HG03354 (cell line): ENCODE measurements at regions not wholly inside any gene's neighbourhood (a gene's known extent, or its start where the extent isn't known, plus 50 kb on each side); places are given as distances from the start of the nearest gene placed in this dataset.

Source experiments
- ATAC-seq: cut with Tn5 transposase; IDR thresholded peaks from one replicate; pipeline ENCODE4 v1.9.1; 2021; ENCODE audit warnings: mild to moderate bottlenecking; ENCODE audit not compliant: unreplicated experiment, poor library complexity, severe bottlenecking

- no peak for ATAC-seq
Measured at GRCh38 chr13:33999811-34000605, 182.1 kb downstream of the RFC3 start.

GRCh38 chr13:34000955-34001354, 183.0 kb downstream of the RFC3 start:
- ATAC-seq: no peak

GRCh38 chr13:34001389-34001788, 183.4 kb downstream of the RFC3 start:
- no peak for ATAC-seq

- ATAC-seq: no peak
Measured at GRCh38 chr13:34002141-34002540, 184.2 kb downstream of the RFC3 start.

- no peak for ATAC-seq
Measured at GRCh38 chr13:34002924-34003323, 185.0 kb downstream of the RFC3 start.

GRCh38 chr13:34003656-34004055, 185.7 kb downstream of the RFC3 start:
- ATAC-seq: no peak

- ATAC-seq: no peak
Measured at GRCh38 chr13:34004676-34005075, 186.7 kb downstream of the RFC3 start.

GRCh38 chr13:34006011-34006410, 188.1 kb downstream of the RFC3 start:
- ATAC-seq: no peak

GRCh38 chr13:34011552-34012085, 193.7 kb downstream of the RFC3 start:
- ATAC-seq: no peak

- ATAC-seq: no peak
Measured at GRCh38 chr13:34012382-34012781, 194.4 kb downstream of the RFC3 start.

- ATAC-seq: no peak
Measured at GRCh38 chr13:34013061-34013460, 195.1 kb downstream of the RFC3 start.

GRCh38 chr13:34017231-34017630, 199.3 kb downstream of the RFC3 start:
- no peak for ATAC-seq

- ATAC-seq: no peak
Measured at GRCh38 chr13:34019870-34020269, 201.9 kb downstream of the RFC3 start.

- no peak for ATAC-seq
Measured at GRCh38 chr13:34020388-34020787, 202.4 kb downstream of the RFC3 start.

- no peak for ATAC-seq
Measured at GRCh38 chr13:34021619-34022018, 203.7 kb downstream of the RFC3 start.

GRCh38 chr13:34025746-34026145, 207.8 kb downstream of the RFC3 start:
- ATAC-seq: no peak

- no peak for ATAC-seq
Measured at GRCh38 chr13:34026308-34026707, 208.4 kb downstream of the RFC3 start.

- no peak for ATAC-seq
Measured at GRCh38 chr13:34028496-34029442, 210.8 kb downstream of the RFC3 start.

GRCh38 chr13:34030782-34031181, 212.8 kb downstream of the RFC3 start:
- ATAC-seq: no peak

- no peak for ATAC-seq
Measured at GRCh38 chr13:34031610-34032009, 213.7 kb downstream of the RFC3 start.

- ATAC-seq: no peak
Measured at GRCh38 chr13:34034411-34034810, 216.5 kb downstream of the RFC3 start.
